Bronchial epithelial cell (primary cell): ENCODE measurements at regions not wholly inside any gene's neighbourhood (a gene's known extent, or its start where the extent isn't known, plus 50 kb on each side); places are given as distances from the start of the nearest gene placed in this dataset.
"Not testable (repeated sequence)": the region's sequence is repeated elsewhere in the genome, so short reads cannot be mapped to it uniquely, and the experiment has no call there.

Experiments
- DNase-seq: peaks from one replicate; pipeline ENCODE4 v3.0.0-alpha.2; 2010; ENCODE audit warnings: low read depth
- FAIRE-seq: peaks from 2 replicates; lab custom pipeline; 2011; peaks lifted over from hg19 to GRCh38; lab: Jason Lieb, UNC
- H3K27me3 ChIP-seq: 2 replicates; pipeline ENCODE4 v1.5.1; 2011; ENCODE audit warnings: low read length; ENCODE audit not compliant: control insufficient read depth, insufficient read depth
- H3K36me3 ChIP-seq: 2 replicates; pipeline ENCODE4 v1.5.1; 2011; ENCODE audit warnings: low read length; ENCODE audit not compliant: control insufficient read depth, insufficient read depth
- H3K4me3 ChIP-seq: 2 replicates; pipeline ENCODE4 v1.5.1; 2011; ENCODE audit warnings: mild to moderate bottlenecking, low read depth, low read length, control low read depth
- CTCF ChIP-seq: IDR thresholded peaks from 2 replicates; pipeline ENCODE4 v1.5.1; 2011; ENCODE audit warnings: mild to moderate bottlenecking, moderate library complexity, low read length, control low read depth, inconsistent platforms; ENCODE audit not compliant: insufficient read depth, severe bottlenecking

- DNase-seq (no peak), FAIRE-seq (no peak)
- no peak for TF ChIP-seq CTCF
- Histone ChIP-seq H3K4me3 (no peak overlapping the region), H3K27me3 (no peaks in the 10 kb centered on the region), H3K36me3 (no peaks in the 10 kb centered on the region)
Observed at GRCh38 chr2:2726163-2726562, 395.1 kb upstream of the MYT1L start.

DNA sequence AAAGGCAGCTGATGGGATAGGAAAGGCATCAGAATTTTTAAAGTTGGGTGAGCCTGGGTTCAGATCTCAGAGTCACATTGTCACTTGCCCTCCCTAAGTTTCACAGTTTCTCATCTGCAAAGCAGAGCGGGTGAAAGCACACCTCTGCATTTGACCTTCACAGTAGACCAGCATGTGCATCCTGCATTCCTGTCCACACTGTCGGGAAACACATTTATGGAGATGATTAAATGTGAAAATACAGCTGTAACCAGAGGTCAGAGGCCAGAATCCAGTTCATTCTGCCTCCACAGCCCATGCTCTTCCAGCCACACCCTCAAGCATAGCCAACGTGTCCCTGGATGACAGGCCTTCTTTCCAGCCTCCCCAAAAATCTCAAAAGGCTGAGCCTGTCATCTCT lies 392.0 kb upstream of the MYT1L start:
- H3K27me3 ChIP-seq, result no peaks in the 10 kb centered on the region
- no peak for DNase-seq
- H3K4me3 ChIP-seq, result no peak overlapping the region
- TF ChIP-seq CTCF, result no peak
- H3K36me3 ChIP-seq, result no peaks in the 10 kb centered on the region
- no peak for FAIRE-seq

DNA sequence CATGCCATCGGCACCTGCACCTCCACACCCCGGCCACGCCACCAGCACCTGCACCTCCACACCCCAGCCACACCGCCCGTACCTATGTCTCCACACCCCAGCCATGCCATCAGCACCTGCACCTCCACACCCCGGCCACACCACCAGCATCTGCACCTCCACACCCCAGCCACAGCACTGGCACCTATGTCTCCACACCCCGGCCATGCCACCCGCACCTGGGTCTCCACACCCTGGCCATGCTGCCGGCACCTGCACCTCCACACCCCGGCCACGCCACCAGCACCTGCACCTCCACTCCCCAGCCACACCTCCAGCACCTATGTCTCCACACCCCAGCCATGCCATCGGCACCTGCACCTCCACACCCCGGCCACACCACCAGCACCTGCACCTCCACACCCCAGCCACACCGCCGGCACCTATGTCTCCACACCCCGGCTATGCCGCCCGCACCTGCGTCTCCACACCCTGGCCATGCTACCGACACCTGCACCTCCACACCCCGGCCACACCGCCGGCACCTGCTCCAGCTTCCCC lies 390.3 kb upstream of the MYT1L start:
- no peak overlapping the region for H3K4me3 ChIP-seq
- H3K36me3 ChIP-seq, result no peaks in the 10 kb centered on the region
- FAIRE-seq (no peak), DNase-seq (no peak)
- no peaks in the 10 kb centered on the region for H3K27me3 ChIP-seq
- TF ChIP-seq CTCF, result no peak

DNA sequence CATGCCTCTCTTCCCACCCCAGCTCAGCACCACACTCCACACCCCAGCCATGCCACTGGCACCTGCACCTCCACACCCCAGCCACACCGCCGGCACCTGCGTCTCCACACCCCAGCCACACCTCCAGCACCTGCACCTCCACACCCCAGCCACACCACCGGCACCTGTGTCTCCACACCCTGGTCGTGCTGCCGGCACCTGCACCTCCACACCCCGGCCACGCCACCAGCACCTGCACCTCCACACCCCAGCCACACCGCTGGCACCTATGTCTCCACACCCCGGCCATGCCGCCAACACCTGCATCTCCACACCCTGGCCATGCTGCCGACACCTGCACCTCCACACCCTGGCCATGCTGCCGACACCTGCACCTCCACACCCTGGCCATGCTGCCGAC lies 389.7 kb upstream of the MYT1L start:
- not testable (repeated sequence) for FAIRE-seq, H3K36me3 ChIP-seq, H3K27me3 ChIP-seq, DNase-seq, H3K4me3 ChIP-seq

GRCh38 chr2:2720351-2720750 lies 389.3 kb upstream of the MYT1L start:
- DNase-seq (no peak), FAIRE-seq (no peak)
- no peaks in the 10 kb centered on the region for H3K36me3 ChIP-seq
- H3K4me3 ChIP-seq, result no peak overlapping the region
- no peak for TF ChIP-seq CTCF
- H3K27me3 ChIP-seq, result no peaks in the 10 kb centered on the region

DNA sequence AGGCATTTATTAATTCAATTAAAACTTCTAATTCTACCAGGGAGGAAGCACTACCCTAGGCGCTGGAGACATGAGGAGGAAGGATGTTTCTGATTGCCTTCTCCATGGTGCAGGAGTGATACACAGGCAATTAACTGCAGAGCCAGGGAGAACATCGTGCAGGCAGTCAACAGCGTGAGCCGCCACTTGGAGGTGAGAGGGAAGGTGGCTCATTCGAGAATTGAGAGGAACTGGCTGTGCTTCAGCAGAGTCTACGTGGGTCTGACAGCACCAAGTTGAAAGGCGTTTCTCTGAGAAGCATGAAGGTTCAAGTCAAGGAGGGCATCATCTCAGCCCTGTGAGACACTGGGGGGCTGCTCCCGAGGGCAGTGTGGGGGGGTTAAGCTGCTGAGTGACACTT lies 388.7 kb upstream of the MYT1L start:
- Histone ChIP-seq H3K27me3 (no peaks in the 10 kb centered on the region), H3K4me3 (no peak overlapping the region), H3K36me3 (no peaks in the 10 kb centered on the region)
- FAIRE-seq (no peak), DNase-seq (no peak)
- TF ChIP-seq CTCF, result no peak
